Activated B cell treated with CpG ODN at 0.5 μM for 24 hours (primary cell): ENCODE measurements at regions not wholly inside any gene's neighbourhood (a gene's known extent, or its start where the extent isn't known, plus 50 kb on each side); places are given as distances from the start of the nearest gene placed in this dataset.

Experiments
- ATAC-seq: fragments of 200-7000 bp; cut with Tn5 transposase; one replicate; pipeline ENCODE4 v1.10.0; 2021; ENCODE audit warnings: low read depth, mild to moderate bottlenecking, moderate library complexity
- CTCF ChIA-PET: fragments of 350-600 bp; sonication (Branson Sonifier 250); formaldehyde crosslinking; loops from one replicate; lab custom pipeline; 2021; ENCODE audit warnings: antibody characterized with exemption; lab: Charles Lee
- POLR2A ChIA-PET: fragments of 350-600 bp; sonication (Branson Sonifier 250); formaldehyde crosslinking; loops from one replicate; lab custom pipeline; 2021; ENCODE audit warnings: antibody characterized with exemption; lab: Charles Lee
- DNase-seq: peaks from one replicate; pipeline ENCODE4 v3.0.0; 2022
- H3K27ac Mint-ChIP-seq: one replicate; pipeline ENCODE4 v1.8.0; 2020; ENCODE audit warnings: mixed read lengths
- H3K27me3 Mint-ChIP-seq: one replicate; pipeline ENCODE4 v1.8.0; 2021; ENCODE audit warnings: mixed read lengths
- H3K36me3 Mint-ChIP-seq: one replicate; pipeline ENCODE4 v1.8.0; 2021; ENCODE audit warnings: low read depth, mixed read lengths
- H3K4me1 Mint-ChIP-seq: one replicate; pipeline ENCODE4 v1.8.0; 2021; ENCODE audit warnings: mixed read lengths
- H3K4me3 Mint-ChIP-seq: one replicate; pipeline ENCODE4 v1.8.0; 2020; ENCODE audit warnings: mild to moderate bottlenecking, mixed read lengths
- H3K9me3 Mint-ChIP-seq: one replicate; pipeline ENCODE4 v1.8.0; 2020; ENCODE audit warnings: mixed read lengths
- CTCF ChIP-seq: fragments of 200-600 bp; IDR thresholded peaks from one replicate; pipeline ENCODE4 v1.8.0; 2022; ENCODE audit warnings: antibody characterized with exemption, mild to moderate bottlenecking
- intact Hi-C: fragments of 100-400 bp; cut with micrococcal nuclease; formaldehyde crosslinking; loops from one replicate; pipeline ENCODE4 v1.15.1; 2024

GRCh38 chr4:27293831-27294230 lies 433.2 kb downstream of the STIM2 start:
- TF ChIP-seq CTCF, result no peak
- no peak for DNase-seq
- H3K36me3 Mint-ChIP-seq, result no peaks in the 10 kb centered on the region
- no peaks in the 10 kb centered on the region for H3K27me3 Mint-ChIP-seq
- no peaks in the 10 kb centered on the region for H3K9me3 Mint-ChIP-seq
- H3K4me3 Mint-ChIP-seq, result no peak overlapping the region
- ChIA-PET CTCF (no interaction called here), POLR2A (no interaction called here)
- ATAC-seq, result no peak
- H3K27ac Mint-ChIP-seq, result no peak overlapping the region
- H3K4me1 Mint-ChIP-seq, result no peaks in the 10 kb centered on the region
- intact Hi-C loops, result no loop called here

GRCh38 chr4:27304751-27305150 lies 444.1 kb downstream of the STIM2 start:
- Mint-ChIP-seq H3K4me1 (no peaks in the 10 kb centered on the region), H3K9me3 (peaks cover 6% of the 10 kb centered on the region), H3K4me3 (no peak overlapping the region), H3K36me3 (no peaks in the 10 kb centered on the region), H3K27ac (no peak overlapping the region), H3K27me3 (no peaks in the 10 kb centered on the region)
- ChIA-PET POLR2A (no interaction called here), CTCF (no interaction called here)
- intact Hi-C loops, result no loop called here
- DNase-seq (no peak), ATAC-seq (no peak)
- TF ChIP-seq CTCF, result no peak

- peaks cover 6% of the 10 kb centered on the region for H3K9me3 Mint-ChIP-seq
- H3K4me1 Mint-ChIP-seq, result no peaks in the 10 kb centered on the region
- TF ChIP-seq CTCF, result no peak
- CTCF ChIA-PET, result no interaction called here
- H3K27ac Mint-ChIP-seq, result no peak overlapping the region
- ATAC-seq, result no peak
- DNase-seq, result no peak
- H3K27me3 Mint-ChIP-seq, result no peaks in the 10 kb centered on the region
- intact Hi-C loops, result no loop called here
- H3K36me3 Mint-ChIP-seq, result no peaks in the 10 kb centered on the region
- POLR2A ChIA-PET, result no interaction called here
- no peak overlapping the region for H3K4me3 Mint-ChIP-seq
Measured at GRCh38 chr4:27305246-27305645, 444.6 kb downstream of the STIM2 start.

- no peak for TF ChIP-seq CTCF
- POLR2A ChIA-PET, result no interaction called here
Measured at GRCh38 chr4:27308379-27308778, 447.7 kb downstream of the STIM2 start.

GRCh38 chr4:27315625-27316024 lies 455.0 kb downstream of the STIM2 start:
- Mint-ChIP-seq H3K4me1 (no peaks in the 10 kb centered on the region), H3K36me3 (no peaks in the 10 kb centered on the region), H3K9me3 (no peaks in the 10 kb centered on the region), H3K27me3 (peaks cover 3% of the 10 kb centered on the region), H3K4me3 (no peak overlapping the region), H3K27ac (no peak overlapping the region)
- CTCF ChIA-PET, result no interaction called here
- no peak for TF ChIP-seq CTCF
- intact Hi-C loops, result no loop called here
- ATAC-seq (no peak), DNase-seq (no peak)
- POLR2A ChIA-PET, result no interaction called here

More at GRCh38 chr4:27308379-27308778, 447.7 kb downstream of the STIM2 start:
- intact Hi-C loops, result no loop called here
- DNase-seq (no peak), ATAC-seq (no peak)
- Mint-ChIP-seq H3K27me3 (no peaks in the 10 kb centered on the region), H3K9me3 (no peaks in the 10 kb centered on the region), H3K36me3 (no peaks in the 10 kb centered on the region), H3K4me1 (no peaks in the 10 kb centered on the region), H3K27ac (no peak overlapping the region), H3K4me3 (no peak overlapping the region)
- CTCF ChIA-PET, result no interaction called here
